IMR-90 (cell line): ENCODE measurements at regions not wholly inside any gene's neighbourhood (a gene's known extent, or its start where the extent isn't known, plus 50 kb on each side); places are given as distances from the start of the nearest gene placed in this dataset.

Source experiments
- ATAC-seq: fragments of 200-7000 bp; cut with Tn5 transposase; 2 replicates; pipeline ENCODE4 v1.9.1; 2020; ENCODE audit warnings: low read depth, mild to moderate bottlenecking, moderate library complexity
- BruUV-seq: library from RNA; stranded (reverse); fragments of 400-500 nt; replicated peaks from 2 replicates; lab custom pipeline; 2021; lab: Mats Ljungman, UMichigan
- CTCF ChIA-PET: fragments of 300-600 bp; formaldehyde crosslinking; extraction: SDS; loops from one replicate; lab custom pipeline; 2021; ENCODE audit warnings: antibody characterized with exemption; lab: Yijun Ruan, JAX
- POLR2A ChIA-PET: fragments of 300-600 bp; sonication (Branson Sonifier 250); formaldehyde crosslinking; loops from one replicate; lab custom pipeline; 2022; ENCODE audit warnings: antibody characterized with exemption; ENCODE audit not compliant: unreplicated experiment; lab: Charles Lee
- DNase-seq: peaks from one replicate; pipeline ENCODE4 v3.0.0; 2013
- H2AFZ ChIP-seq: replicated peaks from 2 replicates; pipeline ENCODE3; 2013; ENCODE audit warnings: low read length, mild to moderate bottlenecking; ENCODE audit not compliant: poor library complexity
- H2AK5ac ChIP-seq: 2 replicates; pipeline ENCODE4 v1.6.1; 2013; ENCODE audit warnings: low read depth, low read length, inconsistent platforms
- H2AK9ac ChIP-seq: replicated peaks from 2 replicates; pipeline ENCODE3; 2013; ENCODE audit warnings: mild to moderate bottlenecking, low read depth, low read length, moderate library complexity; ENCODE audit not compliant: poor library complexity
- H2BK120ac ChIP-seq: 2 replicates; pipeline ENCODE4 v1.6.1; 2013; ENCODE audit warnings: low read depth, low read length, inconsistent platforms
- H2BK15ac ChIP-seq: 3 replicates; pipeline ENCODE4 v1.6.1; 2013; ENCODE audit warnings: low read depth, low read length, inconsistent platforms
- H2BK20ac ChIP-seq: 2 replicates; pipeline ENCODE4 v1.6.1; 2013; ENCODE audit warnings: low read depth, mild to moderate bottlenecking, inconsistent platforms, low read length, moderate library complexity
- H2BK5ac ChIP-seq: 2 replicates; pipeline ENCODE4 v1.6.1; 2013; ENCODE audit warnings: mild to moderate bottlenecking, low read depth, low read length, inconsistent platforms; ENCODE audit not compliant: poor library complexity, severe bottlenecking
- H3K14ac ChIP-seq: replicated peaks from 2 replicates; pipeline ENCODE4 v1.6.1; 2013; ENCODE audit warnings: low read depth, low read length, inconsistent platforms
- H3K18ac ChIP-seq: 2 replicates; pipeline ENCODE4 v1.6.1; 2013; ENCODE audit warnings: low read depth, low read length, control low read depth
- H3K23ac ChIP-seq: 2 replicates; pipeline ENCODE4 v1.6.1; 2013; ENCODE audit warnings: low read depth, low read length, inconsistent platforms
- H3K27ac ChIP-seq: 2 replicates; pipeline ENCODE4 v1.5.1; 2013; ENCODE audit warnings: mild to moderate bottlenecking, control low read depth, low read length; ENCODE audit not compliant: insufficient read depth
- H3K27me3 ChIP-seq: 2 replicates; pipeline ENCODE4 v1.6.1; 2013; ENCODE audit warnings: low read length; ENCODE audit not compliant: control insufficient read depth, insufficient read depth
- H3K36me3 ChIP-seq: 2 replicates; pipeline ENCODE4 v1.6.1; 2013; ENCODE audit warnings: low read length, mixed read lengths; ENCODE audit not compliant: control insufficient read depth, insufficient read depth
- H3K4ac ChIP-seq: 2 replicates; pipeline ENCODE4 v1.6.1; 2013; ENCODE audit warnings: low read depth, low read length, inconsistent platforms
- H3K4me1 ChIP-seq: 2 replicates; pipeline ENCODE4 v1.6.1; 2013; ENCODE audit warnings: low read length, mixed read lengths; ENCODE audit not compliant: control insufficient read depth, insufficient read depth
- H3K4me2 ChIP-seq: 2 replicates; pipeline ENCODE4 v1.6.1; 2013; ENCODE audit warnings: low read depth, mild to moderate bottlenecking, control low read depth, low read length, moderate library complexity
- H3K4me3 ChIP-seq: 2 replicates; pipeline ENCODE4 v1.5.1; 2013; ENCODE audit warnings: low read depth, mild to moderate bottlenecking, control low read depth, low read length, moderate library complexity; ENCODE audit not compliant: insufficient read depth
- H3K56ac ChIP-seq: 2 replicates; pipeline ENCODE4 v1.6.1; 2013; ENCODE audit warnings: low read length, inconsistent platforms; ENCODE audit not compliant: insufficient read depth; ENCODE audit errors: extremely low read depth
- H3K79me1 ChIP-seq, 2 experiments: 2 replicates each; pipeline ENCODE4 v1.6.1; 2013; ENCODE audit warnings: low read length in 2 of 2, inconsistent platforms in 1 of 2, low read depth in 1 of 2
- H3K9ac ChIP-seq: 2 replicates; pipeline ENCODE4 v1.6.1; 2013; ENCODE audit warnings: low read depth, low read length, control low read depth
- H3K9me1 ChIP-seq: 2 replicates; pipeline ENCODE4 v1.6.1; 2013; ENCODE audit warnings: low read length, inconsistent platforms; ENCODE audit not compliant: insufficient read depth
- H3K9me3 ChIP-seq: 2 replicates; pipeline ENCODE4 v1.6.1; 2013; ENCODE audit warnings: low read length; ENCODE audit not compliant: control insufficient read depth, insufficient read depth
- H4K20me1 ChIP-seq: 2 replicates; pipeline ENCODE4 v1.6.1; 2013; ENCODE audit warnings: low read length, inconsistent platforms; ENCODE audit not compliant: insufficient read depth
- H4K5ac ChIP-seq: 2 replicates; pipeline ENCODE4 v1.6.1; 2013; ENCODE audit warnings: mild to moderate bottlenecking, low read depth, low read length, control low read depth
- H4K8ac ChIP-seq, 2 experiments: 2 replicates each; pipeline ENCODE4 v1.6.1; 2013; ENCODE audit warnings: low read depth in 2 of 2, low read length in 2 of 2, control low read depth in 1 of 2, inconsistent platforms in 1 of 2
- H4K91ac ChIP-seq: 2 replicates; pipeline ENCODE4 v1.6.1; 2013; ENCODE audit warnings: low read depth, low read length, inconsistent platforms; ENCODE audit not compliant: insufficient read depth
- BHLHE40 ChIP-seq: fragments of 150-350 bp; IDR thresholded peaks from 2 replicates; pipeline ENCODE4 v1.6.1; 2016; ENCODE audit warnings: mild to moderate bottlenecking, low read depth, low read length
- CEBPB ChIP-seq: IDR thresholded peaks from 2 replicates; pipeline ENCODE4 v1.6.1; 2012; ENCODE audit warnings: low read depth, low read length, improper control_type of control experiment
- CHD1 ChIP-seq: IDR thresholded peaks from 2 replicates; pipeline ENCODE4 v1.6.1; 2012; ENCODE audit warnings: low read depth, low read length, improper control_type of control experiment
- CTCF ChIP-seq: conservative IDR thresholded peaks from 2 replicates; pipeline ENCODE4 v1.5.1; 2012; ENCODE audit warnings: mild to moderate bottlenecking, low read depth, low read length, improper control_type of control experiment
- ELK1 ChIP-seq: fragments of 150-350 bp; IDR thresholded peaks from 2 replicates; pipeline ENCODE4 v1.6.1; 2016; ENCODE audit warnings: low read depth, mild to moderate bottlenecking, low read length, moderate library complexity, borderline replicate concordance
- FOS ChIP-seq: fragments of 150-350 bp; IDR thresholded peaks from 2 replicates; pipeline ENCODE4 v1.6.1; 2016; ENCODE audit warnings: low read depth, low read length
- MAFK ChIP-seq: IDR thresholded peaks from 2 replicates; pipeline ENCODE4 v1.6.1; 2012; ENCODE audit warnings: low read depth, low read length, improper control_type of control experiment
- MAZ ChIP-seq: IDR thresholded peaks from 2 replicates; pipeline ENCODE4 v1.6.1; 2012; ENCODE audit warnings: low read depth, mild to moderate bottlenecking, low read length, improper control_type of control experiment, moderate library complexity, borderline replicate concordance
- MXI1 ChIP-seq: IDR thresholded peaks from 2 replicates; pipeline ENCODE4 v1.6.1; 2012; ENCODE audit warnings: low read depth, mild to moderate bottlenecking, low read length, moderate library complexity, borderline replicate concordance
- NFE2L2 ChIP-seq: fragments of 150-350 bp; IDR thresholded peaks from 2 replicates; pipeline ENCODE4 v1.6.1; 2016; ENCODE audit warnings: low read depth, mild to moderate bottlenecking, low read length
- POLR2A ChIP-seq: IDR thresholded peaks from 2 replicates; pipeline ENCODE4 v1.6.1; 2012; ENCODE audit warnings: mild to moderate bottlenecking, low read depth, low read length
- RAD21 ChIP-seq: IDR thresholded peaks from 2 replicates; pipeline ENCODE4 v1.6.1; 2012; ENCODE audit warnings: low read length, improper control_type of control experiment
- RCOR1 ChIP-seq: IDR thresholded peaks from 2 replicates; pipeline ENCODE4 v1.6.1; 2012; ENCODE audit warnings: mild to moderate bottlenecking, low read length, improper control_type of control experiment; ENCODE audit not compliant: insufficient replicate concordance
- RFX5 ChIP-seq: IDR thresholded peaks from 2 replicates; pipeline ENCODE4 v1.8.0; 2012; ENCODE audit warnings: low read depth, mild to moderate bottlenecking, low read length, moderate library complexity
- SMC3 ChIP-seq: fragments of 150-350 bp; IDR thresholded peaks from 2 replicates; pipeline ENCODE4 v1.6.1; 2016; ENCODE audit warnings: low read depth, mild to moderate bottlenecking, antibody characterized with exemption, low read length, moderate library complexity
- USF2 ChIP-seq: fragments of 150-350 bp; IDR thresholded peaks from 2 replicates; pipeline ENCODE4 v1.6.1; 2017; ENCODE audit warnings: mild to moderate bottlenecking, antibody characterized with exemption, low read length, low read depth
- dilution Hi-C: fragments of 300-500 bp; cut with HindIII; formaldehyde crosslinking; loops from one replicate; pipeline ENCODE4 v1.14.3; 2018; ENCODE audit warnings: low sequenced_read_pairs; ENCODE audit not compliant: unreplicated experiment
- in situ Hi-C: fragments of 300-500 bp; cut with MboI; formaldehyde crosslinking; loops from 3 replicates; pipeline ENCODE4 v1.14.3; 2019; ENCODE audit warnings: low sequenced_read_pairs, inconsistent platforms, mixed read lengths
- intact Hi-C: fragments of 100-400 bp; cut with micrococcal nuclease; formaldehyde crosslinking; loops from 2 replicates; pipeline ENCODE4 v1.10.0; 2022

- no TSS peak for BruUV-seq
- TF ChIP-seq MAZ (no peak), RCOR1 (no peak), RFX5 (no peak), USF2 (no peak), NFE2L2 (no peak), RAD21 (no peak), SMC3 (no peak), CTCF (no peak), MXI1 (no peak), FOS (no peak), POLR2A (no peak), MAFK (no peak), BHLHE40 (no peak), CHD1 (no peak), ELK1 (no peak), CEBPB (no peak)
- dilution Hi-C loops: no loop called here
These were observed 414.7 kb downstream of the HS3ST3B1 start for GRCh38 chr17:14715561-14715960.

More at GRCh38 chr17:14715561-14715960, 414.7 kb downstream of the HS3ST3B1 start:
- no peak overlapping the region for H2BK15ac ChIP-seq
- H2AK5ac ChIP-seq: no peak overlapping the region
- no peak overlapping the region for H3K23ac ChIP-seq
- no peak overlapping the region for H4K91ac ChIP-seq
- H3K9me1 ChIP-seq: no peaks in the 10 kb centered on the region; the same call in 1 of the 2 replicates
- H3K14ac ChIP-seq: no peak overlapping the region
- H2BK5ac ChIP-seq: no peak overlapping the region
- no peak overlapping the region for H3K56ac ChIP-seq
- no peaks in the 10 kb centered on the region for H3K36me3 ChIP-seq
- no peak overlapping the region for H2BK120ac ChIP-seq
- DNase-seq (no peak), ATAC-seq (no peak)
- no peak overlapping the region for H2AFZ ChIP-seq
- H2BK20ac ChIP-seq: no peak overlapping the region
- H4K20me1 ChIP-seq: no peaks in the 10 kb centered on the region
- in situ Hi-C loops (loop anchor here (10.0 kb wide), 1 partner anchor 59 kb away; no protein-coding TSS in a partner anchor), intact Hi-C loops (no loop called here)
- H3K4me2 ChIP-seq: no peak overlapping the region
- H3K18ac ChIP-seq: no peak overlapping the region
- no peaks in the 10 kb centered on the region for H3K9me3 ChIP-seq
- H2AK9ac ChIP-seq: no peak overlapping the region
- H3K27me3 ChIP-seq: no peaks in the 10 kb centered on the region
- no peak overlapping the region for H4K8ac ChIP-seq
- H3K27ac ChIP-seq: no peak overlapping the region
- POLR2A ChIA-PET: no interaction called here
- H3K9ac ChIP-seq: no peak overlapping the region
- no peak overlapping the region for H3K4me3 ChIP-seq
- H3K79me1 ChIP-seq: no peaks in the 10 kb centered on the region
- CTCF ChIA-PET: interaction anchor here (0.6 to 1.2 kb wide), 2 partner anchors 11 to 157 kb away, joined by 3 to 9 read pairs; no protein-coding TSS in a partner anchor
- H3K4ac ChIP-seq: no peak overlapping the region
- H3K4me1 ChIP-seq: no peaks in the 10 kb centered on the region
- H4K5ac ChIP-seq: no peak overlapping the region
